GM19463 (cell line): ENCODE measurements at regions not wholly inside any gene's neighbourhood (a gene's known extent, or its start where the extent isn't known, plus 50 kb on each side); places are given as distances from the start of the nearest gene placed in this dataset.

ENCODE experiments used
- ATAC-seq: cut with Tn5 transposase; IDR thresholded peaks from one replicate; pipeline ENCODE4 v1.9.1; 2021; ENCODE audit warnings: mild to moderate bottlenecking, moderate library complexity; ENCODE audit not compliant: unreplicated experiment

DNA sequence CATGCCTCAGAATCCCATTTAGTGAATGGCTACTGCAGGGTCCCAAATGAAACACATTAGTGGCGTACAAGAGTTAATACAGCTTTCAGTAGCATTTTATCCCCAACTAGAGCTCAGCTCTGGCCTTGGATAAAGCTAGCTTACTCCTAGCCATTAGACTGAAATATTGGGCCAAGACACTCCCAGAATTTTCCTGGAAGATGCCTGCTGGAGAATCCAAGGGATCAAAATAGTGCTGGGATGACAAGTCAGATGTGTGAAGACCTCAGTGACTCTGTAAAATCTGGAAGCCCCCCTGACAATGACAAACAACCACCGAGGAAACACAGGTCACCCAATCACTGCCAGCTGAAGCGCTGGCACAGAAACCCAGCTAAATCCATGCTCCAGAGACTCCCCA, 303.1 kb upstream of the SORL1-AS1 start:
- no peak for ATAC-seq

DNA sequence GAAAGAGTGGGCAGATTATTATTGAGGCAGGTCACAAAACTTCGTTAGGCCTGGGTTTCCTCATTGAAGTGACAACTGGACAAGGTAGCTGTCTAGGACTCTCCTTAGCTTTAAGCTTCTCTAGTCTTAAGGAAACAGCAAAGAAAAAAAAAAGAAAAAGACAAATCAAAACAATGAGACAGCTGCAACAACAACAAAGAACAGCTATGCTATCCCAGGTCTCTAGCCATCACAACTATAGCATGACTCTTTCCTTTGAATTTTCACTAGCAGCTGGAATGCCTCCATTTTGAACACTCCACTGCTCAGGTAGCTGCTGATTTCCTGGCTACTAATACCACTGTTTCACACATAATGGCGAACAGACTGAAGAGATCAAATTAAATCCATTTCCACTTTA, 302.4 kb upstream of the SORL1-AS1 start:
- ATAC-seq, result no peak

DNA sequence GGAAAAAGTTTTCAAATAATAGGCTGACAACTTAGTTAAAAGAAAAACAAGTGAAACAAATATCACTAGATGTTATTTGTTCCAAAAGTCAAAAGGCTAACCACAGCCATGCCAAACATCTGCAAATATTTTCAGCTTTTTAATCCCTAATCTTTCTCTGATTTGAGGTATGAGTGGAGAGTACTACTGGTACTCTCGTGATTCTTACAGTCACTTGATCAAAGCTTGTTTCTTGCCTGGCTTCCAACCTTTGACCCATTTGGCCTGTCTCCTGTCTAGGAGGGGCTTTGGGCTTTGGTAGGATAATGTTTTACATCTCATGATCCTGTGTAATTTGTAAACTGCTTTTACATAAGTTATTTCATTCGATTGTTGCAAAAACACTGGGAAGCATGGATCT, 301.8 kb upstream of the SORL1-AS1 start:
- ATAC-seq, result no peak

DNA sequence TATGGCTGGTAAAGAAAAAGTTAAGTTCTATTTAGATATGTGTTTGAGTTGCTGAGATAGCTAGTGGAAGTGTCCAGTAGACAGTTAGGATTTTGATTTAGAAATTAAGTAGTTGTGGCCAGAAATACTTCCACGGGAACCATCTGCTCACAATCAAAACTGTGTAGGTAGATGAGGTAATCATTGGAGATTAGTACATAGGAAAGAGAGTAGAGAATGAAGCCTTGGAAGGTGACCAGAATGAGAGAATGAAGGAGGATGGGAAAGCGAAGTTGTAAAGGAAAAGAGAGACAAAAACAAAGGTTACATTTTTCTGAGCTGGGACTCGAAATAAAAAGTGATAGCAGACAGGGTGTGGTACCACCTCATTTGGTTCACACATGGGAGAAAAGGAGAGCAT, 296.9 kb upstream of the SORL1-AS1 start:
- no peak for ATAC-seq

DNA sequence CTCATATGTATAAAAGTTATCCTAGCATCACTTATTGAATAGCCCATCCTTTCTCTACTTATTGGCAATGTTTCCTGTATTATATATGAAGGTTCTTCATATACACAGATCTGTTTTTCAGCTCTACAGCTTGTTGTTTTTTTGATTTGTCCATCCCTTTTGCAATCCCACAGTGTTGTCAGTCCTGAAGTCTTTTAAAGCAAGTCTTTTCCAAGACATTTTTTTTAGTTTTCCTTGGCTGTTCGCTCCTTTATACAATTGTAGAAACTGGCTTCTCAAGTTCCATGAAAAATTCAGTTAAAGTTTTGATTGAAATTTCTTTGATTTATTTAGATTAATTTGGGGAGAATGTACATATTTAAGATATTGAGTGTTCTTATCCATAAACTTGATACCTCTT, 295.3 kb upstream of the SORL1-AS1 start:
- ATAC-seq, result no peak

DNA sequence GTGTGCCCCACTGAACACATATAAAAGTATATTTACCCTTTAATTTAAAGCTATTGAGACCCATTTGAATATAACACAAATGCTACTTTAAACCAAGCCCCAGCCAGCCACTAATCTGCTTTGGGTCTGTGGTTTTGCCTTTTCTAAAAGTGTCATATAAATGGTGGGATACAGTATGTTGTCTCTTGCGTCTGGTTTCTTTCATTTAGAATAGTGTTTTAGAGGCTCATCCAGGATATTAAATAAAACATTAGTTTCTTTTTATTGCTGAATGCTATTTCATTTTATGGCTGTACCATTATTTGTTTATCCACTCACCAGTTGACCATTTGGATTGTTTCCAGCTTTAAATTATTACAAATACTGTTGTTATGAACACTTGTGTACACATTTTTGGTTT, 290.5 kb upstream of the SORL1-AS1 start:
- no peak for ATAC-seq

DNA sequence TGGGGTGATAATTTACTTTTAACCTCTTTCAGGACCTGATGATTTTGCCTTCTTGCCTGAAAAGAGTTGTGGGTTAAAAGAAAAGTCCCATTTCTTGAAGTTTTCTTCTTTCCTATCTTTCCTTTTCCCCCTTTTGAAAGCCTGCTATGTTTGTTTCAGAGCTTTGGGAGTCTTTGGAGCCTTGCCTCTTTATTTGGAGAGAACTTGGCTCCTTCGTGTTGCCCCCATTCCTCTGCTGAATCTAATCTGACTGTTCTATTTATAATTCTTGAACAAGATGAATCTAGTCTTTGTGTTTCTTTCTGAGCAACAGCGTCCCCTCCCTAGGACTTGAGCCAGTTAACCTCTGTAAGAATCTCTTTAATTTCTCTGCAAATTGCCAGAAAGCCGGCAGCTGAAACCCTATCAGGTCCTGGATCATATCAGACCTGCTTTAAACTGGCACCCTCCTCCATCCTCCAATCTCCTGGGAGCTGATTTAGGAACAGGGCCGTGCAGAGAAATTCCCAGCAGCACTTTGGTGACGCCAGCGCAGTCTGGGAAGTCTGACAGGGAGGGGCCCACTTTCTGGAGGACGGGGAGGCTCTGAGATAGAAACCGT, 289.1 kb upstream of the SORL1-AS1 start:
- no peak for ATAC-seq

DNA sequence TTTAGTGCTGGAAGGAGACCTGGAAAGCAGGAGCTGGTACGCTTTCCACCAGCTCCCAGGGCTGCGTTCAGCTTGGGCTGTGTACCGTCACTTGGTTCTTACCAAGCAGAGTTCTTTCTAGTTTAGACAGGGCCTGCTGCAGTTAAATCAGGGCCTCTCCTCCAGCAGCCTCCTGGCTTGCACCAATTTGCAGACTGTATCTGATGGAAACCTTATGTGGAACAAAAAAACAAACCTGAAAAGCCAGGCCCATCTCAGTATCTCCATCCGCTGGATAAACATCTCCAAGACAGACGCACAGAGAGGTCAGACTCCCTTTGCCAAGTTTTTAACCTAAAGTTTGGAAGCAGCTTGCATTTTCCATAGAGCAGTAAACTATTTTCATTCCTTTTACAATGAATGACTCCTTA, 288.6 kb upstream of the SORL1-AS1 start:
- ATAC-seq, result no peak

DNA sequence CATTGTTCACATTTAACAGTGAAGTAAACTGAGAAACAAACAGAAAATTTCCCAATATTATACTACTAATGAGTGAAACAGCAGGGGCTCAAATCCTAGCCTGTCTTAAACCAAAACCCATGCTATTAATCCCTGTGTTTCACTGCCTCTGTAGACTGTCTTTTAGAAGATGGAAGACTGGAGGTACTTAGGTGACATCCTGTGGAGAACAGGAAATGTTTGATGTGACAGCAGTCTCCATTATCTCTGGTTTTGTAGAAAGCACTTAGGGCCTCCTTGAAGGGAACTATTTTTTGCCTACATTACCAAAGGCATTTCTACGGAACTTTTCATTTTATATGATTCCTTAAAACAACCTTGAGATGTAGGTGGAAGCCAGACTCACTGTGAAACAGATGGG, 288.1 kb upstream of the SORL1-AS1 start:
- no peak for ATAC-seq

DNA sequence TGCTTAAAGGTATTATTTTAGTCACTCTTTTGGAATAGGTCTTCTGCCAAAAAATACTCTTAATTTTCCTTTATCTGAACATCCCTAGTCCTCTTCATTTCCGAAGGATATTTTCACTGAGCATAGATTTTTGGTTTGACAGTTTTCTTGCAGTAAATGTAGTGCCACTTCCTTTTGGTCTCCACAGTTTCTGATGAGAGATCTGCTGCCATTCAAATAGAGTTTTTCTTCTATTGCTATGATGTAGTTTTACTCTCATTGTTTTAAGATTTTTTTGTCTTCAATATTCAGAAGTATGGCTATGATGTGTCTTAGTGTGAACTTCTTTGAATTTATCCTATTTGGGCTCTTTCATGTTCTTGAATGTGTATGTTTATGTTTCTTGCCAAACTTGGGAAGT, 281.1 kb upstream of the SORL1-AS1 start:
- ATAC-seq, result no peak

DNA sequence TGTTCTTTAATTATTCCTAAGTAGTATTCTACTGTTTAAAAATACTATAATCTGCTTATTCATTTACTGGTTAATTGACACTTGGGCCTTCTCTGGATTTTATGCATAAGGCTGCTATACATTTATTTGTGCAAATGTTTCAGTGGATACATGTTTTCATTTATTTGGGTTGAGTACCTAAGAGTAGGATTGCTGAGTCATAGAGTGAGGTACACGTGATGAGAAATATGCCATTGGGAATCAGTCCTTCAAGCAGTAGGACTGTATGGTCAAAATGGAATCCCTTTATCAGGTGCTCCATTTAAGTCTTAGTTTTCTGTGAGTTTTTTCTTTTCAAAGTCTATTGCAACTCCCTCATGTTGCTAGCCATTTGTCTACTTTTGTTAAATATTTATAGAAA, 275.2 kb upstream of the SORL1-AS1 start:
- ATAC-seq, result no peak

DNA sequence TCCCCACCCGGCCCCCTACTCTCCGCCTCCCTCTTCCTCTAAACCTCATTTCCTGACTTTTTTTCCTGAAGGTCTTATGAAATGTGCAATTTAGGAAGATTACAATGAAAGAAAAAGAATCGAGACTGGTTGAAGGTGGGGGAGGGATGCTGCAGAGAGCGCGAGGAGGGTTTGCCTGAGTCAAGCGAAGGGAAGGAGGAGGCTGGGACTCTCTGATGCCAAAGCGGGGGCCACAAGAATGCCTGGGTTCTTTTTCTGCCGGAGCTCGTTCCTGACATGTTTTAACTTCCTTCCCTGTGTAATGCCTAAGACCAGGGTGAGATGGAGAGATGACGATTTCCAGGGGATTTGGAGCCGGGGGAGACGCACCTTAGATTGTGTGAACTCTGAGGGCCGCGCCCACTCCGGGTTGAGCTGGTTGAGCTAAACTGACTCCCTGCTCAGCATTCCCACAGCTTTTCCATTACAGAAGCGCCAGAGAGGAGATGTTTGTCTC, 270.5 kb upstream of the SORL1-AS1 start:
- ATAC-seq, result no peak

DNA sequence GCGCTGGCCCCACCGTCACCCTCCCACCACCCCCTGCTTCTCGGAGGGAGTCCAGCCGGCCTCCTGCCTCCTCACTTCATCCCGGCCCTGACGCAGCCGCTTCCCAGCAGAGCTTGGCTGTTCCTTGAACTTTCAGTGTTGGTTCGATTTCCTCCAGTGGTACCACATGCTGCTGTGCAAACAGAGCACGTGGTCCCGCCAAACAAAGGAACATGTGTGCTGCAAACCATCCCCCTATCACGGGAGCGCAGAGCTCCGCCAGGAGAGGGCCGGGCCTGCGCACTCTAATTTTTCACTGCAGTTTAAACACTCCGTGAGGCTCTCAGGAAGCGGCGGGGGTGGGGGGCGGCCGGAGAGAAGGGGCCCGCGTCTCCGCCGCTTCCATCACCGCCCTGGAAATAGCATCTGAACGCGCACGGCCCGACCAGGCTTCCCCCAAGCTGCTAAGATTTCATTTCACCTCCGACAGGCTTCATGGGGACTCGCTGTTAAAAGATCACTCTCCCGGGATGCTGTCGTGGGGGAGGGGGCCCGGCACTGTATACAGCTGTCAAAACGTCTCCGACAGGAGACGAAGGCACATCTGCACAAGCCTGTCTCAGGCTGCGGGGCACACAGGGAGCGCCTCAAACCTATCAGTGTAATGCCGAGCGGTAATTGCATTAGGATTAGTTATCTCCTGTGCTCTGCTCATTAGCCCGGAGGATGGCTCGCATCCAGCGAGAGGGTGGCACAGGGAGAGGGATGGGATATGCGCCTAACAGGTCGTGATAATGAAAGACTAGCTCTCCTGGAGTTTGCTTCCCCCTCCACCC, 269.9 kb upstream of the SORL1-AS1 start:
- no peak for ATAC-seq

DNA sequence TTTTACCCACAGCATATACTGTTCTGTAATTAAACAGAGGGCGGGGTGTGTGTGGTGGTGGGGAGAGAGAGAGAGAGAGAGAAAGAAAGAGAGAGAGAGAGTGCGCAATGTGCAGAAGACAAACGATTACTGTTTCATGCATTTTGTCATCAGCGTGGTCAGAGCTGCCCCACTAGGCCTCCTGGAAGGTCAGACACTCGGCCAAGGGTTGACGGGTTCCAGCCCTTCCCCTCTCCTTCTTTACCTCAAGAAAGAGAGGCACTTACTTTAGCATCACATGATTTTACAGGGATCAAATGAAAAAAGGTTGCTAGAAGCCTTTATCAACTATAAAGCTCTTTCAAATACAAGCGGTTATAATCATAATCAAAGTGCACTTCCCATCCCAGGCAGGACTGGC, 269.2 kb upstream of the SORL1-AS1 start:
- no peak for ATAC-seq

DNA sequence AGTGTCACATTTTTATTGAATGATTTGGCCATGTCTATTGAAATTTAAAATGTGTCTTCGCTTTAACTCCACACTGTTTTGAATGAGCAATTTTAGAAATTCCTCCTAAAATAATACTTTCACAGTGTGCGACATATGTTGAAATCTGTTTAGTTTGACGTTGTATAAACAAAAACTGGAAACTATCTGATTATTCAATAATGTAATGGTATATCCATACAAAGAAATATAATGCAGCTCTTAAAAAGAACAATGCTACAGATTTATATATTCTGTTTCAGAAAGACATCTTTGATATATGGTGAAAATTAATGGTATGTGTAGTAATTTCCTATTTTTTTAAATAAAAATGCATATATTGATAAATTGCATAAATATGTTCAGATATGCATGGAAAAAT, 268.7 kb upstream of the SORL1-AS1 start:
- ATAC-seq, result no peak

DNA sequence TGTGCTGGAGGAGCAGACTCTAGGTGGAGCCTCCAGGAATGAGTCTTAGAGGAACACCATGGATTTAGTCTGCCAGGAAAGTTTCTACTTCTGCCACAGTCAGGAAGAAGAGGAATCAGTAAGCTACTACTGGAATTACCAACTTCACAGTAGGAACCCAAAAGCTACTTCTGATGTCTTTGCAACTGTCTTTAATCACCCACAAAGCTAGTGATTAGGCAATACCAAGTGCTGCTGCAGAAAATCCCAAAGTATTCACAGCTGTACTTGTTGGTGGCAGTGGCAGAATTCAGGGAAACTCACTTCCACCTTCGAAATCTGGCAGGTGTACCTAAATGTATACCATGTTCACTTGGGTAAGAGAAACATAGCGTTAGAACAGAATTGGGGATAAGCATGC, 264.5 kb upstream of the SORL1-AS1 start:
- no peak for ATAC-seq

DNA sequence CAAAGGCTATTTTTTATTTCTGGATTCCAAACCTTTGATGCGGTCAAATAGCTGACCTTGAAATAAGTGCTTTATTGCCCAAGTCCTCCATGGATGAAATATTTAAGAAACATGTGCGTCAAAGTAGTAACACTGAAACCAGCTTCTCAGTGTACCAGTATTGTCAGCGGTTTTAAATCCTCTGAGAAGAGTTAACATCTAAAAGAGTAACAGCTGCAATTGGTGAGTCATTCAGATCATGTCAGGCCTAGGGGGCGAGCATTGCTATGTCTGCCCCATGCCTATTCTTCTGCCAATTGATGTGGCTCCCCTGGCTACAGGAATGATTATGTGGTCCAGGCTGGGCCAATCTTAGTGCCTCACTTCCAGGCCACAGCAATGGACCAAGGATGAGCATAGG, 263.3 kb upstream of the SORL1-AS1 start:
- no peak for ATAC-seq

DNA sequence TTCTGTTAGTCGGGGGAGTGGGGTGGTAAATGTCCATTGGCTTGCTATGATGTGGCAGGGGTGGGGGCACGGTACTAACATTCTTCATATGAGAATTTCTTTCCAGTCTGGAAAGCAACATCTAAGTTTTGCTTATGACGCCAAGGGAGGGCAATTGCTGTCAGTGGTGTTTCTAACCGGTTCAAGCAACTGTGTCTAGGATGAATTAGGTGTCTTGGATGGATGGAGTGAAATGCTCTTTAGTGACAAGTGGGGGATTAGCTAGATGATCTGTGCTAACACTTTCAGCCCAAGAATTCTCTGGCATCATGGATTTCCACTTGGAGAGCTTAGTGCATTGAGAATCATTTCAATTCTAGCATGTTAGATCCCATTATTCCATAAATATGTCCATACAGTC, 262.6 kb upstream of the SORL1-AS1 start:
- no peak for ATAC-seq

DNA sequence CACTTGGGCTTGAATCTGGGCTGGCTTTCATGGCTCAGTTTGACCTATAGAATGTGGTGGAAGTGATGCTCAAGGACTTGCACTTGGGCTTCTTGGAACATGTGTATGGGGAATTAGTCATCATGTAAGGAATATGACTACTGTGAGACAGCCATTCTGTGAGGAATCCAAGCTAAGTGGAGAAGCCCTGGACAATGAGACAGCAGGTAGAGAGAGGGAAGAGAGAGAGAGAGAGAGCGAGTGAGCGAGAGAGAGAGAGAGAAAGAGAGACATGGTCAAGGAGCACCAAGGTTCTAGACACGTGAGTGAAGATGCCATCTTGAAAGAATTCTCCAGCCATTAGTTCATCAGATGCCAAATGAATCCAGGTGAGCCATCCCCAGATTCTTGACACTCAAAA, 261.6 kb upstream of the SORL1-AS1 start:
- ATAC-seq, result no peak

DNA sequence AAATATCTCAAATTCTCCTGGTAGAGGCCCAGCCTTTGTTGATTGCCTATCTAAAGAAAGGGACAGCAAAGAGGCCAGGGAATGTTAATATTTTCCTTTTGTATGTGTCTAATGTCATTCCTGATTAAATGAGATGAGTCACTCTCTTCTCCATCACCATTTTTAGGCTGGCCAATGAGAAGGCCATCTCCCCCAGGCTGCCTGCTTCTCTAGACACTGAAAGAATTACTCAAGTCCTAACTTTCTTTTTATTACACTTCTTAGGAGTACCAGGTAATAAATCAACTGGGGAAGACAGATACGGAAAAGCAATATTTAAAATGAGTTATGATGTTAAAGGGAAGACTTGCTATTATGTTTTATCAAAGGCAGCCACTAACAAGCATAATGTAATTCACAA, 259.2 kb upstream of the SORL1-AS1 start:
- no peak for ATAC-seq

DNA sequence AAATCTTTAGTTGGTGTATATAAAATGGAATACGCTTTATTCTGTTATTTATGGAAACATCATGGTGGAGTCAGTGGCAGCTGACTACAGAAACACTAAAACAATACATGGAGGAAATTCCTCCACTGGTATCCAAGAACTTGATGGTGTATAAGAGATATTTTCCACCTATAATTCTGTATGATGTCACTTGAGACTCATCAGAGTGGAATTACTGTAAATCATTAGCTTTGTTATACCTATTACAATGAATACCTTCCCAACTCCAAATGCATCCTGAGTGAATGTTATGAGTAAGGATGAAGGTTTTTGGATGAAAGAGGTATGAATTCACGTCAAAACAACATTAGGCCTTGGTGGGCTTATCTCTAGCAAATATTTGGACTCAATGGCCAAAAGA, 258.5 kb upstream of the SORL1-AS1 start:
- ATAC-seq, result no peak

DNA sequence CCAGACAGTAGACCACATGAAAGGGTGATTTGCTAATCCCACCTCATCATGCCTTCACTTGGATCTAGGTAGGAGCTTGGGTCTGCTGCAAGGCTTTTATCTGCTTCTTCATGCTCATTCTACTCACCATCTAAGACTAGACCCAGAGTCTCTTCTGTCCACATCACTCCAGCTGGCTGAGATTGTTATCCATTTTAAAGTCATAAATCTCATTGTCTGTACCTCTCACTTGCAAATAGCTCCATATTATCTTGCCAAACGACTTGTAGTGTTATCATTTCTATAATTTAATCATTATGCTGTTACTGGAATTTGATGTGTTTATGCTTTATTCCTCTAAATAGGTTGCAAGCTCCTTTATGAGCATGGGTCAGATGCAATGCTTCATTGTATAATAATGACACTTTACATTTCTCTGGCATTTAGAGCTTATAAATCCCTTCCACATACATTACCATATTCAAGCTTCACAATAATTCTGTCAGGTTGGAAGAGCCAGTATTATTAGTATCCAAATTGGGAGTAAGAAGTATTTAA, 254.2 kb upstream of the SORL1-AS1 start:
- ATAC-seq, result no peak
